ENCODE measurements at regions not wholly inside any gene's neighbourhood (a gene's known extent, or its start where the extent isn't known, plus 50 kb on each side); places are given as distances from the start of the nearest gene placed in this dataset.

- no peaks in the 10 kb centered on the region for H3K27me3 ChIP-seq (replicated peaks in 1 of 2; ENCODE audit: control insufficient read depth in 2 of 2, insufficient read depth in 2 of 2, low read length in 1 of 2)
- no peaks in the 10 kb centered on the region for H3K36me3 ChIP-seq (ENCODE audit: control insufficient read depth in 2 of 2, insufficient read depth in 2 of 2, low read length in 1 of 2)
- H3K79me2 ChIP-seq (ENCODE audit: control insufficient read depth, insufficient read depth, low read length), result no peaks in the 10 kb centered on the region
- no peak overlapping the region for H3K4me3 ChIP-seq
- CTCF ChIA-PET, result interaction anchor here (1.5 kb wide), 1 partner anchor 60 kb away, joined by 3 read pairs; no protein-coding TSS in a partner anchor
- SMC1A ChIA-PET (ENCODE audit: uncharacterized antibody, unreplicated experiment), result interaction anchor here (1.0 kb wide), 1 partner anchor 16 kb away, joined by 3 read pairs; no protein-coding TSS in a partner anchor
- no TSS peak for BruUV-seq (replicated peaks)
- in situ Hi-C loops (cut with MboI) (no loop called here), intact Hi-C loops (cut with micrococcal nuclease; ENCODE audit: unreplicated experiment) (no loop called here)
- H4K20me1 ChIP-seq (ENCODE audit: control insufficient read depth, insufficient read depth), result no peaks in the 10 kb centered on the region
- no peak overlapping the region for H2AFZ ChIP-seq (ENCODE audit: control insufficient read depth, low read depth, low read length)
- no peaks in the 10 kb centered on the region for H3K9me3 ChIP-seq (replicated peaks; ENCODE audit: control insufficient read depth, insufficient read depth, low read length)
- RAD21 ChIA-PET (ENCODE audit: unreplicated experiment), result no interaction called here
- no peak overlapping the region for H3K4me2 ChIP-seq (ENCODE audit: control insufficient read depth, insufficient read depth)
- ATAC-seq, result no peak
- no peak overlapping the region for H3K27ac ChIP-seq (ENCODE audit: control insufficient read depth, insufficient read depth)
- no peak for FAIRE-seq
- no peak for DNase-seq (ENCODE audit: low read depth, low spot score)
- 3% methylated on average over 2 of the region's 2 CpGs for WGBS (ENCODE audit: insufficient coverage, insufficient replicate concordance, low lambda C conversion rate, missing lambda C conversion rate)
- POLR2A ChIA-PET, result no interaction called here
- no peaks in the 10 kb centered on the region for H3K4me1 ChIP-seq (ENCODE audit: control insufficient read depth, insufficient read depth, low read length)
- no peak overlapping the region for H3K9ac ChIP-seq (ENCODE audit: control insufficient read depth, insufficient read depth, low read length)
- TF ChIP-seq TCF12 (IDR thresholded peaks at IDR 0.05; ENCODE audit: low read depth, low read length), result no peak
- no peak for TF ChIP-seq FOXM1 (IDR thresholded peaks at IDR 0.05; ENCODE audit: low read depth, low read length)
- TF ChIP-seq BRCA1 (IDR thresholded peaks at IDR 0.05; ENCODE audit: low read depth, low read length), result no peak
- no peak for TF ChIP-seq MEF2A (IDR thresholded peaks at IDR 0.05; ENCODE audit: insufficient read depth, low read depth, low read length)
- no peak for TF ChIP-seq HCFC1 (IDR thresholded peaks at IDR 0.05; ENCODE audit: low read length)
- no peak for TF ChIP-seq LARP7 (IDR thresholded peaks at IDR 0.05)
- no peak for TF ChIP-seq ZBTB11 (CRISPR knock-in tag; IDR thresholded peaks at IDR 0.05)
- TF ChIP-seq CREM (IDR thresholded peaks at IDR 0.05; ENCODE audit: low read depth), result no peak
- no peak for TF ChIP-seq ATF2 (IDR thresholded peaks at IDR 0.05; ENCODE audit: low read length)
- TF ChIP-seq BACH1 (IDR thresholded peaks at IDR 0.05; ENCODE audit: borderline replicate concordance), result no peak
- no peak for TF ChIP-seq ZNF217 (IDR thresholded peaks at IDR 0.05)
- no peak for TF ChIP-seq IKZF1 (conservative IDR thresholded peaks at IDR 0.05)
- no peak for TF ChIP-seq GATAD2B (conservative IDR thresholded peaks at IDR 0.05; ENCODE audit: low read depth)
- no peak for TF ChIP-seq BMI1 (IDR thresholded peaks at IDR 0.05; ENCODE audit: borderline replicate concordance)
- no peak for TF ChIP-seq ZNF622 (IDR thresholded peaks at IDR 0.05)
- TF ChIP-seq KLF5 (IDR thresholded peaks at IDR 0.05; ENCODE audit: partially characterized antibody), result no peak
Observed at GRCh38 chr2:192571636-192572035, 376.9 kb upstream of the TMEFF2 start.

All from GM12878 (cell line).